ENCODE measurements at regions not wholly inside any gene's neighbourhood (a gene's known extent, or its start where the extent isn't known, plus 50 kb on each side); places are given as distances from the start of the nearest gene placed in this dataset.

GRCh38 chr11:16434036-16434435 is 77.7 kb upstream of the SOX6 start:
- no peak for DNase-seq (ENCODE audit: low read depth)

- no peak for DNase-seq (ENCODE audit: low read depth)
These were observed 74.3 kb upstream of the SOX6 start for GRCh38 chr11:16430674-16431073.

- no peak for DNase-seq (ENCODE audit: low read depth)
These were observed 65.5 kb upstream of the SOX6 start for GRCh38 chr11:16421826-16422225.

- DNase-seq (ENCODE audit: low read depth) = no peak
These were observed 62.2 kb upstream of the SOX6 start for GRCh38 chr11:16418428-16419097.

- DNase-seq (ENCODE audit: low read depth) = no peak
These were observed 56.3 kb upstream of the SOX6 start for GRCh38 chr11:16412525-16413172.

GRCh38 chr11:16410479-16410878 is 54.1 kb upstream of the SOX6 start:
- DNase-seq (ENCODE audit: low read depth) = no peak

- DNase-seq (ENCODE audit: low read depth) = no peak
These were observed 52.3 kb upstream of the SOX6 start for GRCh38 chr11:16408619-16409018.

- DNase-seq (ENCODE audit: low read depth) = no peak
These were observed 49.9 kb upstream of the SOX6 start for GRCh38 chr11:16406226-16406625.
